Parathyroid adenoma (tissue), 2 donors: ENCODE measurements at regions not wholly inside any gene's neighbourhood (a gene's known extent, or its start where the extent isn't known, plus 50 kb on each side); places are given as distances from the start of the nearest gene placed in this dataset.
"Not testable (repeated sequence)": the region's sequence is repeated elsewhere in the genome, so short reads cannot be mapped to it uniquely, and the experiment has no call there.

ENCODE experiments used
- H2AFZ ChIP-seq: fragments of 300-600 bp; sonication (generic); one replicate; pipeline ENCODE4 v1.7.0; 2017; ENCODE audit warnings: antibody characterized with exemption, mild to moderate bottlenecking
- H3K27ac ChIP-seq: fragments of 300-600 bp; sonication (generic); one replicate; pipeline ENCODE4 v1.7.0; 2017
- H3K27me3 ChIP-seq: fragments of 300-600 bp; sonication (generic); one replicate; pipeline ENCODE4 v1.7.0; 2017; ENCODE audit warnings: low read length; ENCODE audit not compliant: control insufficient read depth, insufficient read depth
- H3K36me3 ChIP-seq: fragments of 300-600 bp; sonication (generic); one replicate; pipeline ENCODE4 v1.7.0; 2017; ENCODE audit warnings: low read length; ENCODE audit not compliant: control insufficient read depth, insufficient read depth
- H3K4me1 ChIP-seq: fragments of 300-600 bp; sonication (generic); one replicate; pipeline ENCODE4 v1.7.0; 2017; ENCODE audit warnings: control low read depth
- H3K4me2 ChIP-seq: fragments of 300-600 bp; sonication (generic); one replicate; pipeline ENCODE4 v1.7.0; 2017; ENCODE audit warnings: low read length
- H3K4me3 ChIP-seq: fragments of 300-600 bp; sonication (generic); one replicate; pipeline ENCODE4 v1.7.0; 2017; ENCODE audit warnings: low read depth, low read length
- H3K79me2 ChIP-seq: fragments of 300-600 bp; sonication (generic); one replicate; pipeline ENCODE4 v1.7.0; 2017; ENCODE audit warnings: control low read depth
- H3K9ac ChIP-seq: fragments of 300-600 bp; sonication (generic); one replicate; pipeline ENCODE4 v1.7.0; 2017; ENCODE audit warnings: mild to moderate bottlenecking
- H3K9me3 ChIP-seq: fragments of 300-600 bp; sonication (generic); one replicate; pipeline ENCODE4 v1.7.0; 2017; ENCODE audit warnings: low read length; ENCODE audit not compliant: control insufficient read depth
- TF ChIP-seq, protein P1 (sequence below): fragments of 300-600 bp; sonication (generic); IDR thresholded peaks from one replicate; pipeline ENCODE4 v1.7.0; 2017; ENCODE audit warnings: antibody characterized with exemption, mild to moderate bottlenecking
- donor health status: primary hyperparathyroidism.

DNA sequence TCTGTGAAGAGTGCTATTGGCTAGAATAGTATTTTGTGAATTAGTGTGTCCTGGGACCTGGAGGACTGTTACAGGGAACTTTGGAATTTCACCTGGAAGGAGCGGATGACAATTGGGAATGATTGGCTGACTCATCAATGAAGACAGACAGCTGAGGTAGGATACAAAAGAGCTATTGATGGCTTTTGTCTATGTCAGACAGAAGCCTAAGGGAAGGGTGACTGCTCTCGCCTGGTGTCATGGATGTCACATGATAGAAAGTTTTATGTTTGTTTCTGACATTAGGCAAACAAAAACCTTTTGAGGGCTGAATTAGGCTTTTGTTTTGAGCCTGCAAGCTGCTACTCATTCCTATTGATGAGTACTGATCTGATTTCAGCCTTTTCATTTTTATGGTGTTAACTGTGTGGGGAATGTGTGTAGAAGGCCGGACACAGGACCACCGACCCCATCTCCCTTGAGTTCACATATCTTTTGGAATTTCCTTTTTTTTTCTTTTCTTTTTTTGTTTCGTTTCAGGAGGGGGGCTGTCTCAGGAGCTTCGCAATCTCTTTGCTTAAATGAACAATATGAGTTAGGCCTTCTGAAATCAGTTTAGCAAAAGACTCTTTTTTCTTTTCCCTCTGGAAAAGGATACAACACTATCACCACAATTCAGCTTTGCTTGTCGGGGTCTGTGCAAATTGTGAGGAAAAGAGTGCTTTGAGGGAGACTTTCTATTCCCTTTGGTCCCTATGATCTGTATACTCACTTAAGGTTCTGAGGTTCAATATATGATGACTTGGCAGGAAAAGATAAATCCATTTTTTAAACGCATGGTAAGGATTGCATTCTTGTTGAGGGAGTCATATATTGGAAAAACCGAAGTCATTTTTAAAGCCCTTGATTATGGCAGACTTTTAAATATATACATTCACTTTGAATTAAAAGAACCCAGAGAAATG, 207.9 kb upstream of the FIGN start:
- Histone ChIP-seq H3K27me3 (no peaks in the 10 kb centered on the region), H3K9ac (no peak overlapping the region), H3K4me2 (no peak overlapping the region), H3K4me3 (no peak overlapping the region), H3K9me3 (no peaks in the 10 kb centered on the region), H3K36me3 (no peaks in the 10 kb centered on the region), H3K79me2 (no peaks in the 10 kb centered on the region), H3K27ac (no peak overlapping the region), H3K4me1 (no peaks in the 10 kb centered on the region), H2AFZ (no peak overlapping the region)
- TF ChIP-seq, protein P1, sequence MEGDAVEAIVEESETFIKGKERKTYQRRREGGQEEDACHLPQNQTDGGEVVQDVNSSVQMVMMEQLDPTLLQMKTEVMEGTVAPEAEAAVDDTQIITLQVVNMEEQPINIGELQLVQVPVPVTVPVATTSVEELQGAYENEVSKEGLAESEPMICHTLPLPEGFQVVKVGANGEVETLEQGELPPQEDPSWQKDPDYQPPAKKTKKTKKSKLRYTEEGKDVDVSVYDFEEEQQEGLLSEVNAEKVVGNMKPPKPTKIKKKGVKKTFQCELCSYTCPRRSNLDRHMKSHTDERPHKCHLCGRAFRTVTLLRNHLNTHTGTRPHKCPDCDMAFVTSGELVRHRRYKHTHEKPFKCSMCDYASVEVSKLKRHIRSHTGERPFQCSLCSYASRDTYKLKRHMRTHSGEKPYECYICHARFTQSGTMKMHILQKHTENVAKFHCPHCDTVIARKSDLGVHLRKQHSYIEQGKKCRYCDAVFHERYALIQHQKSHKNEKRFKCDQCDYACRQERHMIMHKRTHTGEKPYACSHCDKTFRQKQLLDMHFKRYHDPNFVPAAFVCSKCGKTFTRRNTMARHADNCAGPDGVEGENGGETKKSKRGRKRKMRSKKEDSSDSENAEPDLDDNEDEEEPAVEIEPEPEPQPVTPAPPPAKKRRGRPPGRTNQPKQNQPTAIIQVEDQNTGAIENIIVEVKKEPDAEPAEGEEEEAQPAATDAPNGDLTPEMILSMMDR = no peak

DNA sequence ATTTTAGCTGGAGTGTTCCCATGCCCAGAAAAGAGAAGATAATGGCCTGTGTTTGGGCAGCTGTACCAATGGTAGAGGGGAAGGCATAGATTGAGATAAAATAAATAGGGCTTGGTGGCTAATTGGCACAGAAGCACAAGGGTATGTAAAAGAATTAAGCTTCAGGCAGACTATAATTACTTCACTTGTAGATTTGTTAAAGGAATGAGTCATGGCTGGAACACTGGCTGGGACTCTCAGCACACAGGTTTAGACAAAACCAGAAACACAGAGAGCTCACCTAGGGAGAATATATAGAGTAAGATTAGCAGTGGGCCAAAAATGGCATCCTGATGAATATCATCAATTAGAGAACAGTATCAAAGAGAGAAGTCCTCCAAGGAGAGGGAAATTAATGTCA, 198.3 kb upstream of the FIGN start:
- TF ChIP-seq, protein P1 = no peak
- H3K4me3 ChIP-seq = no peak overlapping the region
- no peaks in the 10 kb centered on the region for H3K9me3 ChIP-seq
- no peaks in the 10 kb centered on the region for H3K79me2 ChIP-seq
- no peak overlapping the region for H3K9ac ChIP-seq
- H3K27me3 ChIP-seq = no peaks in the 10 kb centered on the region
- no peak overlapping the region for H3K27ac ChIP-seq
- H2AFZ ChIP-seq = no peak overlapping the region
- no peaks in the 10 kb centered on the region for H3K36me3 ChIP-seq
- no peaks in the 10 kb centered on the region for H3K4me1 ChIP-seq
- H3K4me2 ChIP-seq = no peak overlapping the region

DNA sequence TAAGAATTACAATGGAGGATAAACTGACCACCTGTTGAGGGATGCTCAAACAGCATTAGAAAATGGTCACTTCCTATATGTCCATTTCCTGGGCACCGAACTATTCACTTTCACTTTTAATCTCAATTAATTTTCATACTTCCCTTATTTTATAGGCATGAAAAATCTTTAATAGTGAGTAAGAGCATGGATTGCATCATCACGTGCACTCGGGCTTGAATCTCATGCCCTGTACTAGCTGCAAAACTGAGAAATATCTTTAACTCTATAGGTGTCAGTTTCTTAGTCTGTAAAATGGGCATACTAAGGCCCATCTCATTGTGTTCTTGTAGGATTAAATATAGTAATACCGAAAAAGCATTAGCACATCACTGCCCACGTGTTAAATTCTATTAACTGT, 183.9 kb upstream of the FIGN start:
- no peaks in the 10 kb centered on the region for H3K9me3 ChIP-seq
- H3K27me3 ChIP-seq = no peaks in the 10 kb centered on the region
- H3K4me2 ChIP-seq = no peak overlapping the region
- H3K36me3 ChIP-seq = no peaks in the 10 kb centered on the region
- TF ChIP-seq, protein P1 = no peak
- H3K9ac ChIP-seq = no peak overlapping the region
- H2AFZ ChIP-seq = no peak overlapping the region
- no peaks in the 10 kb centered on the region for H3K79me2 ChIP-seq
- H3K4me3 ChIP-seq = no peak overlapping the region
- no peaks in the 10 kb centered on the region for H3K4me1 ChIP-seq
- H3K27ac ChIP-seq = no peak overlapping the region

DNA sequence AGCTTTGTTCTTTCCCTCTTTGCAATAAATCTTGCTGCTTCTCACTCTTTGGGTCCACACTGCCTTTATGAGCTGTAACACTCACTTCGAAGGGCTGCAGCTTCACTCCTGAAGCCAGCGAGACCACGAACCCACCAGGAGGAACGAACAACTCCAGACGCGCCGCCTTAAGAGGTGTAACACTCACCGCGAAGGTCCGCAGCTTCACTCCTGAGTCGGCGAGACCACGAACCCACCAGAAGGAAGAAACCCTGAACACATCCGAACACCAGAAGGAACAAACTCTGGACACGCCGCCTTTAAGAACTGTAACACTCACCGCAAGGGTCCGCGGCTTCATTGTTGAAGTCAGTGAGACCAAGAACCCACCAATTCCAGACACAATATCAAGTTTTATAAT, 178.7 kb upstream of the FIGN start:
- not testable (repeated sequence) for H3K9me3 ChIP-seq, H3K36me3 ChIP-seq, H3K4me1 ChIP-seq, H3K27ac ChIP-seq, H3K4me2 ChIP-seq, H3K4me3 ChIP-seq, H3K27me3 ChIP-seq, H2AFZ ChIP-seq, H3K79me2 ChIP-seq, H3K9ac ChIP-seq

DNA sequence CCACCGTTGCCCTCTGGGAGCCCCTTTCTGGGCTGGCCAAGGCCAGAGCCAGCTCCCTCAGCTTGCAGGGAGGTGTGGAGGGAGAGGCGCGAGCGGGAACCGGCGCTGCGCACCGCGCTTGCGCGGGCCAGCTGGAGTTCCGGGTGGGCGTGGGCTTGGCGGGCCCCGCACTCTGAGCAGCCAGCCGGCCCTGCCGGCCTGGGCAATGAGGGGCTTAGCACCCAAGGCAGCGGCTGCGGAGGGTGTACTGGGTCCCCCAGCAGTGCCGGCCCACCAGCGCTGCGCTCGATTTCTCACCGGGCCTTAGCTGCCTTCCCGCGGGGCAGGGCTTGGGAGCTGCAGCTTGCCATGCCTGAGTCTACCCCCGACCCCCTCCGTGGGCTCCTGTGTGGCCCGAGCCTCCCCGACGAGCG, 177.7 kb upstream of the FIGN start:
- not testable (repeated sequence) for H3K4me2 ChIP-seq, H3K27me3 ChIP-seq, H3K27ac ChIP-seq, H3K4me3 ChIP-seq, H2AFZ ChIP-seq, H3K4me1 ChIP-seq, H3K9me3 ChIP-seq, H3K9ac ChIP-seq, H3K79me2 ChIP-seq, H3K36me3 ChIP-seq
